HG03196 (cell line): ENCODE measurements at regions not wholly inside any gene's neighbourhood (a gene's known extent, or its start where the extent isn't known, plus 50 kb on each side); places are given as distances from the start of the nearest gene placed in this dataset.

Experiments used
- ATAC-seq: cut with Tn5 transposase; IDR thresholded peaks from one replicate; pipeline ENCODE4 v1.9.1; 2021; ENCODE audit not compliant: unreplicated experiment

DNA sequence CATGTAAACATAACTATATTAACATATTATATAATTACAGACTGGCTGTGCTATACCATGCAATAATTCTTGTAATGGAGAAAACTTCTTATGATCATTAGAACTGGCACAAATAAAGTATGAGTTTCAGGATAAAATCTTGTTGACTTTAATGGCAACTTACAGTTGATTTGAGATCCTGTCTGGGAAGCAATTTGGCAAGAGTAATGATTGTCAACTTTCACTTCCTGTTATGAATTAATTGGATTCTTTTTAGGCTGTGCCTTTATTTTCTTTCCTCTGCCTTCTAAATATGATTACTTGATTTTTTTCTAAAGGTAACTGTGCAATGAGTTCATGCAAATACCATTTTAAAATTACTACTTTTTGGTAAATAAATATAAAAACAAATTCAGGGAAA, 158.1 kb upstream of the B3GAT2 start:
- no peak for ATAC-seq

DNA sequence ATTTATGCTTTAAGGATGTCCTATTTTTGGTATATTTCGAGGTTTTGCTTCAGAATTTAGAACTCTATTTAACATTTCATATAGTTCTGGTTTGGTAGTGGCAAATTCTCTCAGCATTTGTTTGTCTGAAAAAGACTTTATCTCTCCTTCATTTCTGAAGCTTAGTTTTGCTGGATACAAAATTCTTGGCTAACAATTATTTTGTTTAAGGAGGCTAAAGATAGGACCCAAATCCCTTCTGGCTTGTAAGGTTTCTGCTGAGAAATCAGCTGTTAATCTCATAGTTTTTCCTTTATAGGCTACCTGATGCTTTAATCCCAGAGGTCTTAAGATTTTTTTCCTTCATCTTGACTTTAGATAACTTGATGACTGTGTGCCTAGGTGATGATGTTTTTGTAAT, 162.7 kb upstream of the B3GAT2 start:
- ATAC-seq, result no peak

DNA sequence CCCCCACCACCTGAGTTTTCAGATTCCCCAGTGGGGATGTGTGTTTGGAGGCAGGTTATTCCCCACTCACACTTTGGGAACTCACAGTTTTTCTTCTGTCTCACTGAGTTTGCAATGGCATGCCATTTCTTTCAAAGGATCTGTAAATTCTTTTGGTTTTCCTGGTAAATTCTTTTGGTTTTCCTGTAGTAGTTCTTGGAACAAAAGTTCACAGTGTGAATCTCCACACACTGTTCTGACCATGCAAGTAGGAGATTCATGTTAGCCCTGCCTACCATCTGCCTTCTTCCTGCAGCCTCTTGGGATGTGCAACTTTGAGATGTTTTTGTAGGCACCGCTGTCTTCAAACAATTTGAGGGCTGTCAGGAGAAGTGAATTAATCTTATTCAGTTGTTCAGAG, 165.6 kb upstream of the OGFRL1 start:
- no peak for ATAC-seq

- ATAC-seq, result no peak
Measured at GRCh38 chr6:71124340-71124739, 164.3 kb upstream of the OGFRL1 start.

DNA sequence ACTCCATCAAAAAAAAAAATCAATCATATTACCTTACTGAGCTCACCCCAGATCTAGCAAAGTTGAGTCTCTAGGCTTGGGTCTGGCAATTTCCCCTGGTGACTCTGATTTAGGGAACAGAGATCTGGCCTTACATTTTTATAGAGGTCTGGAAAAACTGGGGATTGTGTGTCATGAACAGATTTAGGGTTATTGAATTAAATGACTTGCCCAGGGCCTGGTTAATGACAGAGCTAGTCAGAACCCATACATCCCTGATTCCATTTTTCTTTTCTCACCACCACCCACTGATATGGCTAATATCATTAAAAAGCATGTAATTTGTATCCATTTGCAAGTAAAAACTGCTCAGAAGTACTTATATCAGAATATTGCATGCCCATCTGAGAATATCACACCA, 163.4 kb upstream of the OGFRL1 start:
- ATAC-seq, result no peak

DNA sequence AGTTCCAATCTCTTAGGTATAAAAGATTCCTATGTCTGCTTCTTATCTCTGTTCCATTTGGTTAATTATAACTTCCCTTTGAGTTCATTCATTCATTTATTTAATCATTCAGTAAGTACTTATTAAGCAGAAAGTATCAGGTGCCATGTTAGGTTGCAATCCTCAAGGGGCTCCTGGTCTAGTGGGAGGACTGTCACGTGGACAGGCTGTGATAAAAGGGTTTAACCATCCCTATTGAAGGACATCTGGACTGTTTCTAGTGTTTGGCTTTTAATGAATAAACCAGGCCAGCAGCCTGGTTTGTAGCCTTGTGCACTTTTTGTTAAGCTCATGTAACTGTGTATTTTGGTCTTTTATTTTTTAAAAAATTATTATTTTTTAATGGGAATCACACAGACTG, 162.1 kb upstream of the OGFRL1 start:
- no peak for ATAC-seq

- ATAC-seq, result no peak
Measured at GRCh38 chr6:71127374-71127773, 161.2 kb upstream of the OGFRL1 start.

DNA sequence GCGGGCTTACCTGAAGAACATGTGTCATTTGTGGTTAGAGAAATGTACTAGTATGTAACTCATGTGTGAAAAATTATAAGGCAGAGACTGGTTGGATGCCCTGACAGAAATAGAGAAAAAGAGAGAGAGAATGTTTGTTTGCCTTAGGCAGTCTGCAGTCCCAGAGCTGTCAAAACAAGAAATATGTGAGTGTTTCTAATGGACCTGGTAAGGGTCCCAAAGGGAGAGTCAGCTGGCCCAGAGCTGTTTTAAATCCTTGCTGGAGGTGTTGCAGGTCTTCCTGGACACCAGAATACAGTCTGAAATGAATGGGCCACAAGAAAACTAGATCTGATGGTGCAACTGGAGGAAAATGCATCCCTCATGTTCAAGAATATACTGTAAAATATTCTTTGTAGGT, 158.3 kb upstream of the OGFRL1 start:
- ATAC-seq, result no peak

DNA sequence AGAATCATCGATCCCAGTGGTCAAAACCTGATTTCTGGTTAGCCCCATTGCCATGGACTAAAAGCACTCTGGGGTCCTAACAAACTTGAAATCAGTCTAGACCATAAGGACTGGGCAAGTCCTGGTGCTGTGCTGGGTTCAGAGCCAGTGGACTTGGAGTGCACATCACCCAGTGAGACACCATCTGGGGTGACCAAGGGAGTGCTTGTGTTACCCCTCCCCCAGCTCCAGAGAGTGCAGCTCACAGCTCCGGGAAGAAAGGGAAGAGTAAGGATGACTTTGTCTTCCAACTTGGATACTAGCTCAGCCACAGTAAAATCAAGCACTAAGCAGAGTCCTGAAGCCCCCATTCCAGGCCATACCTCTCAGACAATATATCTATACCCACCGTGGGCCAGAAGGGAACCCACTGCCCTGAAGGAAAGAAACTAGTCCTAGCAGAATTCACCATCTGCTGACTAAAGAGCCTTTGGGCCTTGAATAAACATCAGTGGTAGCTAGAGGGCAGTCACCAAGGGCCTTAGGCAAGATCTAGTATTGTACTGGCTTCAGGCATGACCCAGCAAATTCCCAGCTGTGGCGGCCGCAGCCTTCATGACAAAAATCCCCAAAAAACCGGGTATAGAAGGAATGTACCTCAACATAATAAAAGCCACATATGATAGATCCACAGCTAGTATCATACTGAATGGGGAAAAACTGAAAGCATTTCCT, 153.5 kb upstream of the OGFRL1 start:
- no peak for ATAC-seq

DNA sequence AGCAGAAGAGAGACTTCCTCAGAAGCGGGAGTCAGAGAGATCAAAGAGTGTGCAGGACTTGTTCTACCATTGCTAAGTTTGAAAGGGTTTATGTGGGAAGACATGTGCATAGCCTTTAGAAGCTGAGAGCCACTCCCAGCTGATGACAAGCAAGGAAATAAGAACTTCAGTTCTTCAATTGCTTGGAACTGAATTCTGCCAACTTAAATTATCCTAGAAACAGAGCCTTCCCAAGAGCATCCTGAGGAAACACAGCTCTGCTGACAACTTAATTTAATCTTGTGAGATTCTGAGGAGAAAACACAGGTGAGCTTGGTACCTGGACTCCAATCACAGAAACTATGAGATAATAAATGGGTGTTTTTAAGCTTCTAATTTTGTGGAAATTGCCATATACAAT, 150.6 kb upstream of the OGFRL1 start:
- ATAC-seq, result no peak

DNA sequence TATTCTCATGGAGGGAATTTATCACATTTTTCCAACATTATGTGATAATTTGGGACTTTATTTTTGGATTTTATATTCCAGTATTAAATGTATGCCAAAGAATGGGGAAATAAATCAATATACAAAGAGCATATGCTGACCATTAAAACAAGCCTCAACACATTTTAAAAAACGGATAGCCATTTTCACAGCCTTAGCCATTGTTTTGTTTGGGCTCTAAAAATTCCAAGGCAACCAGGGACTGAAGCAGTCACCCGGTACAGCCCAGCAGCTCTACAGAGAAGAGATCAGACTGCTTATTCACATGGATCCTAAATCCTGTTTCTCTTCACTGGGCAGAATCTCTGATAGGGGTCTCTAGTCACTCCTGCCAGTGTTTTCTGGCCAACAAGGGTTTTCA, 150.2 kb upstream of the OGFRL1 start:
- ATAC-seq, result no peak

DNA sequence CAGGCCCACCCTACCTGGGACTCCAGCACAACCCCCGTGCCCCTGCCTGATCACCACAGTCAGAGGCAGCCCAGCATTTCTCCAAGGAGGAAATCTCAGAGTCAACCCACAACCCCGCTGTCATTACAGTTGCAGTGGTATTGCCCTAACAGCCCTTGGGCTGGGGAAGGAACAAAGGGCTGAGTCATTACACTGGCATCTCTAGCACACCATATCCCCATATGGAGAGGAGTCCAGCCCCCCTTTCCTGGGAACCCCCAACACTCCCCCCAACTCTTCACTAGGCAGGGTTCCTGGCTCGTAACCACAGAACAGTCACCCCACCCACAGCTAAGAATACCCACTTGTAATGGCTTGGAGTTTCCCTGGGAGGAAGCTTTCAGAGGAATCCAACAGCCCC, 149.4 kb upstream of the OGFRL1 start:
- ATAC-seq, result no peak

DNA sequence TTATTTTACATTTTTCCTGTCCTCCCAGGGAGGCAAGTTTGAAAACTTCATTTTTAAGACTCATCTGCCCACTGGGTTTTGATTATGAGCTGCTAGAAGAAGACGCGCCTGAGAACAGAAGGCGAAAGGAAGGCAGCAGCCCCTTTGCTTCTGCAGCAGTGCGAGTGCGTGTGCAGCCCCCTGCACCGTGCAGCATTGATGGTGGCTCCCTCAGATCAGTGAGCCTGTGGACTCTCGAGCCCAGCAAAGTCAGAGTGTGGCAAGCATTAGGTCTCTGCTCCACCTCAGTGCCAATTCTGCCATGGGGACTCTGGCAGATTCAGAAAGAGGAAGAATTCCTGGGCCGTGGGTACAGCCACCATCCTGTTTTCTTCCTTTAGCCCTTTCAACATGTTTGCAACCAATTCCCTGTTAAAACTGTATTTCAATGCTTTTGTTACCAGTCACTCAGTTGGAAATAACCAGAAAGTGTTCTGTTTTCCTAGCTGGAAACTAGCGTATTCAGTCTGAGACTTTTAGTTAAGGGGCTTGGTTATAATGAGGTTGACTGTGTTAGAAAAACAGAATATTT, 134.8 kb upstream of the OGFRL1 start:
- ATAC-seq, result no peak

- ATAC-seq, result no peak
Measured at GRCh38 chr6:71157345-71157744, 131.3 kb upstream of the OGFRL1 start.

- ATAC-seq, result no peak
Measured at GRCh38 chr6:71164890-71165289, 123.7 kb upstream of the OGFRL1 start.

- ATAC-seq, result no peak
Measured at GRCh38 chr6:71168233-71168765, 120.3 kb upstream of the OGFRL1 start.

DNA sequence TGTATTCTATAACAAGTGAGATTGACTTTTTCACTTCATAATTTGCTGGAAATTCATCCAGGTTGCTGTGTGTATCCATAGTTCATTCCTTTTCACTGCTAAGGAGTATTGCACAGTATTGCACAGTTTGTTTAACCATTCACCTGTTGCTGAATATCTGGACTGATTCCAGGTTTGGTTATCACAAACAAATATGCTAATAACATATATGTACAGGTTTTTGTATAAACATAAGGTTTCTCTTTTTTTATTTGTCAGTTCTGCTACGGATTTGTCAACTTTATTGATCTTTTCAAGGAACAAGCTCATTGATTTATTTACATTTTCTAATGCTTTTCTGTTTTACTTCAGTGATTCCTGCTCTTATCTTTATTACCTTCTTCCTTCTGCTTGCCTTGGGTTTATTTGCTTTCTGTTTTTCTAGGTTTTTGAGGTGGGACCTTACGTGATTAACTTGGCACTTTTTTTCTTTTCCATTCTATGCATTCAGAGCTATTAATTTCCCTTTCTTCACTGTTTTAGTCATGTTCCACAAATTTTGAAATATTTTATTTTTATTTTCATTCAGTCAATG, 117.0 kb upstream of the OGFRL1 start:
- no peak for ATAC-seq

- ATAC-seq, result no peak
Measured at GRCh38 chr6:71179249-71179885, 109.2 kb upstream of the OGFRL1 start.

DNA sequence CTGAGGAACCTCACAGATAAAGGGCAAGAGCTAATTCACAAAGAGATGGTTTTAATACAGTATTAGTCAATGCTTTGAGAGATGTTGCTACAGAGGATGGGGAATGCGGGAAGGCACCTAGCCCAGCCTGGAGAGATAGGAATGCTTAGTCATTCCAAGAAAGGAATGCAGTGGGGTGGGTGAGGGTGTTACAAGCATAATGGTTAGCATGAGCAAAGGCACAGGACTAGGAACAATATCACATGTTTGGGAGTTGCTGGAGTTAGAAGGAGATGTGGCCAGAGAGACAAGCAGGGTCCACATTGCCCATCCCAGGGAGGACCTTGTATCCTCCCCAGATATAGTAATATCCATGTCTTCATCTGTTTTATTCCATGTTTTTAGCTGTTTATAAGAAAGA, 107.0 kb upstream of the OGFRL1 start:
- ATAC-seq, result no peak

- no peak for ATAC-seq
Measured at GRCh38 chr6:71187141-71187540, 101.5 kb upstream of the OGFRL1 start.

- ATAC-seq, result no peak
Measured at GRCh38 chr6:71190809-71191208, 97.8 kb upstream of the OGFRL1 start.

GRCh38 chr6:71194724-71195123, 93.9 kb upstream of the OGFRL1 start:
- ATAC-seq, result no peak
